Right lobe of liver (tissue), 6 donors: ENCODE measurements at regions not wholly inside any gene's neighbourhood (a gene's known extent, or its start where the extent isn't known, plus 50 kb on each side); places are given as distances from the start of the nearest gene placed in this dataset.

Experiments used
- ATAC-seq, 4 donors: fragments of 200-7000 bp; cut with Tn5 transposase; one replicate each; pipeline ENCODE4 v1.9.1; 2020; ENCODE audit warnings: mild to moderate bottlenecking in 4 of 4, moderate library complexity in 4 of 4
- DNase-seq, 3 donors: peaks; one replicate each; pipeline ENCODE4 v3.0.0-alpha.2; 2020
- H3K27ac ChIP-seq, 3 donors: fragments of 200-600 bp; one replicate each; pipeline ENCODE4 v1.8.0; 2022
- H3K27me3 ChIP-seq, 2 donors: fragments of 200-600 bp; one replicate each; pipeline ENCODE4 v1.8.0; 2022
- H3K36me3 ChIP-seq, 4 donors: fragments of 200-600 bp; sonication (generic) in 1 of 4; one replicate each; pipeline versions ENCODE4 v1.5.1 to v1.8.0; 2017 to 2022; ENCODE audit warnings: control low read depth in 1 of 4
- H3K4me1 ChIP-seq, 4 donors: fragments of 200-600 bp; sonication (generic) in 1 of 4; one replicate each; pipeline versions ENCODE4 v1.5.1 to v1.8.0; 2017 to 2022; ENCODE audit warnings: control low read depth in 1 of 4
- H3K4me3 ChIP-seq, 3 donors: fragments of 200-600 bp; one replicate each; pipeline ENCODE4 v1.8.0; 2022
- H3K9me3 ChIP-seq, 4 donors: fragments of 200-600 bp; sonication (generic) in 1 of 4; one replicate each; pipeline versions ENCODE4 v1.5.1 to v1.8.0; 2017 to 2022; ENCODE audit warnings: control low read depth in 1 of 4
- CTCF ChIP-seq, 4 donors: fragments of 200-600 bp in 3 of 4; fragments of 450-650 bp in 1 of 4; IDR thresholded peaks; one replicate each; pipeline versions ENCODE4 v1.5.1 to v1.8.0; 2016 to 2022; ENCODE audit warnings: antibody characterized with exemption in 4 of 4, mild to moderate bottlenecking in 2 of 4
- POLR2A ChIP-seq: fragments of 450-650 bp; IDR thresholded peaks from one replicate; pipeline ENCODE4 v1.6.1; 2017; ENCODE audit warnings: antibody characterized with exemption, mild to moderate bottlenecking
- WGBS: methylation state at CpG from one replicate; pipeline ENCODE4 v1.1.6; 2018; ENCODE audit warnings: low coverage, low lambda C conversion rate; ENCODE audit not compliant: insufficient coverage; ENCODE audit errors: missing lambda C conversion rate; 5-methylcytosine and 5-hydroxymethylcytosine counted together
- intact Hi-C, 2 donors: fragments of 100-400 bp; cut with DNase I; formaldehyde crosslinking; loops; one replicate each; pipeline versions ENCODE4 v1.11.2 to v1.14.1; 2022
- donor health status: DM: no; HTN: yes; CAD: no.
- donor health status: DM: no; HTN: no; CAD: no.
- donor health status: DM: no; HTN: no; CAD: no.
- donor health status: DM: no; HTN: yes; CAD: no.
- donor health status: DM: no; HTN: yes; CAD: no.

DNA sequence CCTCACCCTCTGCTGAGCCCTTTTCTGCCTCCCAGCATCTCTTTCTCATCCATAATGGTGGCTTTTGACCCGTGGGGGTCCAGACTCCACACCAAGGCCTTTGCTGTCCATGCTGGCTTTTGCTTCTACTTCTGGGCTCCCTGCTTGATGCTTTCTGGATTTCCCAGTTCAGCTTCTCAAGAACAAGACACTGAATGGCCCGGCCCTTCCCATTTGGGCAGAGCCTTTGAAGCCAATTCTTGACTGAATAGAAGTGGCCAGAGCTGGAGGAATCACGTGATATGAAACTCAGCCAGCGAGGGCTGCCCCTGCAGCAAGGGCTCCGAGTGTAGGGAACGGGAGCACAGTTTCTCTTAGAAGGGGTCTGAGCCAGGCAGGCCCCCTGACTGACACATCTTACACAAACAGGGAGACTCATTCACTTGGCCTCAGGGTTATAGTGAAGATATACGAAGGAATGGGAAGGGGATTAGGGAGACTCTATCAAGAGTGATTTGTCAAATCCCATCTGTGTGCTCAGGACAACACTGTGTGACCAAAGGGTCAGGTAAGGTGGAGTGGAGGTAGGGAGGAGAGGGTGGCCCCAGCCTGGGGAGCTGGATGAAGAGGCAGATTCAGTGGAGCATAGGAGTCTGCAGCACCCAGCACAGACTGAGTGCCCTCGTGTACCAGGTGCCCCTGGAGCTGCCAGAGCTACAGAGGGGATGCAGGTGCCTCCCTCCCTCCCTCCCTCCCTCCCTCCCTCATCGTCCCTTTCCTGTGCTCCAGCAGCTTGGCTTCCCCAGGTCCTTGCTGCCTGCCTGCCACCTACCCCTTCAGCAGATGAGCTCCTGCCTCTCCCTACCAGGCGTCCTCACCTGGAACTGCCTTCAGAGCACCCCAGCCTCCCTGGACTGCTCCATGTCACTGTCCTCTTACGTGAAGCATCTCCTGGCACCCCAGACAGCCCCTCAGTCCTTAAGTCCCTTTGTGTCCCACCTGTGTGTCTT, 106.0 kb downstream of the TRIM29 start:
- no peaks in the 10 kb centered on the region for H3K4me1 ChIP-seq
- no peaks in the 10 kb centered on the region for H3K27me3 ChIP-seq
- WGBS = 66% methylated on average over 8 of the region's 11 CpGs
- ATAC-seq (no peak), DNase-seq (no peak)
- H3K4me3 ChIP-seq = no peak overlapping the region
- intact Hi-C loops = no loop called here
- H3K36me3 ChIP-seq = no peaks in the 10 kb centered on the region
- TF ChIP-seq CTCF (IDR thresholded peaks at IDR 0.05) (no peak), POLR2A (no peak)
- no peak overlapping the region for H3K27ac ChIP-seq
- no peaks in the 10 kb centered on the region for H3K9me3 ChIP-seq

- ATAC-seq = no peak
- TF ChIP-seq POLR2A = no peak
- no peak for TF ChIP-seq CTCF (IDR thresholded peaks at IDR 0.05)
- Histone ChIP-seq H3K4me1 (no peaks in the 10 kb centered on the region), H3K4me3 (no peak overlapping the region), H3K36me3 (no peaks in the 10 kb centered on the region), H3K27ac (no peak overlapping the region), H3K27me3 (no peaks in the 10 kb centered on the region), H3K9me3 (no peaks in the 10 kb centered on the region)
- DNase-seq = no peak
- intact Hi-C loops = no loop called here
- 55% methylated on average over 3 of the region's 11 CpGs for WGBS
Observed at GRCh38 chr11:120031156-120031555, 106.8 kb downstream of the TRIM29 start.

- H3K27ac ChIP-seq = no peak overlapping the region
- no peak overlapping the region for H3K4me3 ChIP-seq
- DNase-seq (no peak), ATAC-seq (no peak)
- WGBS = 63% methylated on average over 2 of the region's 4 CpGs
- H3K36me3 ChIP-seq = no peaks in the 10 kb centered on the region
- H3K4me1 ChIP-seq = no peaks in the 10 kb centered on the region
- intact Hi-C loops = no loop called here
- no peaks in the 10 kb centered on the region for H3K9me3 ChIP-seq
- no peaks in the 10 kb centered on the region for H3K27me3 ChIP-seq
- TF ChIP-seq CTCF (IDR thresholded peaks at IDR 0.05) = no peak
- TF ChIP-seq POLR2A = no peak
Observed at GRCh38 chr11:120030411-120030810, 107.5 kb downstream of the TRIM29 start.

GRCh38 chr11:120029321-120029720, 108.6 kb downstream of the TRIM29 start:
- no peak for DNase-seq
- H3K27ac ChIP-seq = no peak overlapping the region
- no peak overlapping the region for H3K4me3 ChIP-seq
- intact Hi-C loops = no loop called here
- H3K36me3 ChIP-seq = no peaks in the 10 kb centered on the region
- no peaks in the 10 kb centered on the region for H3K4me1 ChIP-seq
- TF ChIP-seq POLR2A (no peak), CTCF (IDR thresholded peaks at IDR 0.05) (no peak)
- H3K27me3 ChIP-seq = no peaks in the 10 kb centered on the region
- WGBS = 14% methylated on average over 1 of the region's 4 CpGs
- no peaks in the 10 kb centered on the region for H3K9me3 ChIP-seq
- no peak for ATAC-seq
